Endothelial cell of umbilical vein (primary cell): ENCODE measurements at regions not wholly inside any gene's neighbourhood (a gene's known extent, or its start where the extent isn't known, plus 50 kb on each side); places are given as distances from the start of the nearest gene placed in this dataset.

Experiments
- BruUV-seq: library from RNA; stranded (reverse); fragments of 400-500 nt; replicated peaks from 2 replicates; lab custom pipeline; 2021; lab: Mats Ljungman, UMichigan
- CTCF ChIA-PET: fragments of 300-600, 350-600 bp; sonication (Branson Sonifier 250); formaldehyde crosslinking; loops from one replicate; lab custom pipeline; 2021; ENCODE audit warnings: antibody characterized with exemption, inconsistent platforms; lab: Charles Lee
- POLR2A ChIA-PET: fragments of 300-600, 350-600 bp; sonication (Branson Sonifier 250); formaldehyde crosslinking; loops from one replicate; lab custom pipeline; 2021; ENCODE audit warnings: antibody characterized with exemption, inconsistent platforms; lab: Charles Lee
- DNase-seq: peaks from one replicate; pipeline ENCODE4 v3.0.0-alpha.2; 2011; ENCODE audit warnings: low read depth, low spot score
- FAIRE-seq: peaks from 2 replicates; lab custom pipeline; 2011; peaks lifted over from hg19 to GRCh38; lab: Jason Lieb, UNC
- H2AFZ ChIP-seq: 2 replicates; pipeline ENCODE4 v1.6.0; 2012; ENCODE audit warnings: low read depth, low read length, control low read depth, inconsistent platforms
- H3K27ac ChIP-seq: 2 replicates; pipeline ENCODE4 v1.5.1; 2011; ENCODE audit warnings: low read depth, mild to moderate bottlenecking, control low read depth, low read length, moderate library complexity; ENCODE audit not compliant: insufficient read depth
- H3K27me3 ChIP-seq, 2 experiments: 2 replicates each; pipeline versions ENCODE4 v1.6.0 to v1.6.1; 2011; ENCODE audit warnings: low read length in 2 of 2, mixed read lengths in 1 of 2; ENCODE audit not compliant: control insufficient read depth in 2 of 2, insufficient read depth in 2 of 2
- H3K36me3 ChIP-seq, 2 experiments: 2 replicates in 1 of 2; 3 replicates in 1 of 2; pipeline ENCODE4 v1.5.1; 2011; ENCODE audit warnings: low read length in 2 of 2, mild to moderate bottlenecking in 1 of 2, moderate library complexity in 1 of 2; ENCODE audit not compliant: control insufficient read depth in 2 of 2, insufficient read depth in 2 of 2; ENCODE audit errors: extremely low read depth in 1 of 2
- H3K4me1 ChIP-seq: 3 replicates; pipeline ENCODE4 v1.5.1; 2011; ENCODE audit warnings: mild to moderate bottlenecking, low read length; ENCODE audit not compliant: control insufficient read depth, insufficient read depth; ENCODE audit errors: extremely low read depth
- H3K4me2 ChIP-seq: 2 replicates; pipeline ENCODE4 v1.6.1; 2011; ENCODE audit warnings: low read length, control low read depth, mixed read lengths; ENCODE audit not compliant: insufficient read depth
- H3K4me3 ChIP-seq, 3 experiments: fragments of 200-600 bp in 1 of 3; sonication (generic), shearing (Covaris generic) in 1 of 3; replicated peaks in 1 of 3; 2 replicates each; pipeline ENCODE4 v1.5.1; 2011 to 2016; ENCODE audit warnings: control low read depth in 3 of 3, low read length in 3 of 3, mild to moderate bottlenecking in 2 of 3, inconsistent platforms in 1 of 3, low read depth in 1 of 3, moderate library complexity in 1 of 3; ENCODE audit not compliant: insufficient read depth in 1 of 3
- H3K79me2 ChIP-seq: 2 replicates; pipeline ENCODE4 v1.6.0; 2012; ENCODE audit warnings: low read length, inconsistent platforms; ENCODE audit not compliant: control insufficient read depth, insufficient read depth
- H3K9ac ChIP-seq: replicated peaks from 2 replicates; pipeline ENCODE3; 2011; ENCODE audit warnings: low read length, control low read depth; ENCODE audit not compliant: insufficient read depth; ENCODE audit errors: extremely low read depth
- H3K9me1 ChIP-seq: replicated peaks from 3 replicates; pipeline ENCODE4 v1.6.0; 2011; ENCODE audit warnings: mild to moderate bottlenecking, low read length; ENCODE audit not compliant: control insufficient read depth, insufficient read depth; ENCODE audit errors: extremely low read depth
- H3K9me3 ChIP-seq: replicated peaks from 2 replicates; pipeline ENCODE4 v1.5.1; 2012; ENCODE audit warnings: low read length, inconsistent platforms; ENCODE audit not compliant: control insufficient read depth, insufficient read depth
- H4K20me1 ChIP-seq: replicated peaks from 2 replicates; pipeline ENCODE3; 2011; ENCODE audit warnings: mild to moderate bottlenecking, low read length; ENCODE audit not compliant: control insufficient read depth, insufficient read depth; ENCODE audit errors: extremely low read depth
- CTCF ChIP-seq, 2 donors: IDR thresholded peaks; 1 replicate in 1 of 2; 2 replicates in 1 of 2; pipeline ENCODE4 v1.5.1; 2011; ENCODE audit warnings: low read length in 2 of 2, mild to moderate bottlenecking in 2 of 2, moderate library complexity in 2 of 2, control low read depth in 1 of 2, inconsistent platforms in 1 of 2, low read depth in 1 of 2; ENCODE audit not compliant: insufficient read depth in 1 of 2; ENCODE audit errors: extremely low read depth in 1 of 2
- EZH2 ChIP-seq: IDR thresholded peaks from 2 replicates; pipeline ENCODE4 v1.6.1; 2012; ENCODE audit warnings: borderline replicate concordance, low read depth, mild to moderate bottlenecking, moderate library complexity, low read length, inconsistent platforms; ENCODE audit not compliant: severe bottlenecking
- FOS ChIP-seq: IDR thresholded peaks from 2 replicates; pipeline ENCODE4 v1.6.1; 2011; ENCODE audit warnings: mild to moderate bottlenecking, low read length, moderate library complexity, borderline replicate concordance; ENCODE audit not compliant: insufficient read depth
- GATA2 ChIP-seq: IDR thresholded peaks from 2 replicates; pipeline ENCODE4 v1.7.0; 2011; ENCODE audit warnings: low read depth, mild to moderate bottlenecking, moderate library complexity, mixed read lengths, low read length; ENCODE audit not compliant: insufficient read length, insufficient read depth
- JUN ChIP-seq: IDR thresholded peaks from 2 replicates; pipeline ENCODE4 v1.6.1; 2011; ENCODE audit warnings: borderline replicate concordance, low read depth; ENCODE audit not compliant: insufficient read length, insufficient read depth
- MAX ChIP-seq: IDR thresholded peaks from 2 replicates; pipeline ENCODE4 v1.6.1; 2011; ENCODE audit not compliant: insufficient read depth, insufficient read length
- MYC ChIP-seq: IDR thresholded peaks from one replicate; pipeline ENCODE4 v1.6.1; 2011; ENCODE audit warnings: mild to moderate bottlenecking, low read depth, low read length
- POLR2A ChIP-seq: IDR thresholded peaks from 2 replicates; pipeline ENCODE4 v1.6.1; 2012; ENCODE audit warnings: low read depth, mild to moderate bottlenecking, control low read depth, low read length
- POLR2AphosphoS5 ChIP-seq: IDR thresholded peaks from 2 replicates; pipeline ENCODE4 v1.6.1; 2012; ENCODE audit warnings: low read depth, mild to moderate bottlenecking, control low read depth, low read length, moderate library complexity; ENCODE audit not compliant: insufficient read depth
- dilution Hi-C: fragments of 300-500 bp; cut with MboI; formaldehyde crosslinking; loops from one replicate; pipeline ENCODE4 v1.15.0; 2019; ENCODE audit warnings: low sequenced_read_pairs; ENCODE audit not compliant: extremely low pct_ligation_motif_present
- intact Hi-C: fragments of 100-400 bp; cut with micrococcal nuclease; formaldehyde crosslinking; loops from one replicate; pipeline ENCODE4 v1.10.0; 2022

DNA sequence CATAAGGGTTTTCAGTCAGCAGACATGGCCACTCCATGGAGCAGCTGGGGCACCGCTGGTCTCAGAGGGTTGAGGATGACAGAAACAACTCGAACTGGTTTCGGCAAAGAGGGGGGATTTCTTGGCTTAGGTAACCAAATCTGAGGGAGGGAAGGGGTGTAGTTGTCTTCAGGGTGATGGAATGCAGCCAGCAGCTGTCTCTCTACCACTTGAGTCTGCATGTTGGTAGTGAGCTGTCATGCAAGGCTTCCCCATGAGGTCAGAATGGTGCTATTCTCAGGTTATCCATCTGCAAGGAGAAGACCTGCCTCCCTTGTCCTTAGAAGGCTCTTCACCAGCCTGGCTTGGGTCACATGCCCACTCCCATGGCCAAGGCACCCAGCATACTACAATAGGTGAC, 55.6 kb upstream of the PEG3 start:
- Histone ChIP-seq H4K20me1 (no peaks in the 10 kb centered on the region), H3K4me3 (no peak overlapping the region), H3K9ac (no peak overlapping the region), H3K27ac (no peak overlapping the region), H3K4me2 (no peak overlapping the region), H3K27me3 (no peaks in the 10 kb centered on the region), H3K9me1 (no peaks in the 10 kb centered on the region), H3K9me3 (peaks cover 4% of the 10 kb centered on the region), H3K79me2 (no peaks in the 10 kb centered on the region), H3K36me3 (no peaks in the 10 kb centered on the region), H2AFZ (no peak overlapping the region), H3K4me1 (no peaks in the 10 kb centered on the region)
- BruUV-seq: no TSS peak
- ChIA-PET POLR2A (no interaction called here), CTCF (no interaction called here)
- FAIRE-seq (no peak), DNase-seq (no peak)
- TF ChIP-seq MYC (no peak), GATA2 (no peak), CTCF (IDR thresholded peaks at IDR 0.05; ENCODE audit: extremely low read depth in 1 of 2, insufficient read depth in 1 of 2, low read depth in 1 of 2, low read length in 2 of 2) (no peak), JUN (no peak), POLR2AphosphoS5 (no peak), POLR2A (no peak), MAX (no peak), EZH2 (no peak), FOS (no peak)
- dilution Hi-C loops (no loop called here), intact Hi-C loops (no loop called here)
